ENCODE measurements at regions not wholly inside any gene's neighbourhood (a gene's known extent, or its start where the extent isn't known, plus 50 kb on each side); places are given as distances from the start of the nearest gene placed in this dataset.
A peak's percentile ranks its signal among the peaks of the same experiment; 100 is the strongest.

GRCh38 chr11:15575409-15575808 is 460.7 kb downstream of the INSC start:
- H3K4me1 ChIP-seq, result peaks cover 0 to 47% (median 6%) of the 10 kb centered on the region in 10 experiments; a peak in 9 of 20 replicates
- H3K9ac ChIP-seq, result no peak overlapping the region
- no peak overlapping the region for H3K4me3 ChIP-seq
- TF ChIP-seq Cebpa-rat (IDR thresholded peaks at IDR 0.05), result no peak
- no peaks in the 10 kb centered on the region for H3K36me3 ChIP-seq
- no peaks in the 10 kb centered on the region for H3K9me3 ChIP-seq (replicated peaks in 1 of 11)
- no peak overlapping the region for H3K27ac ChIP-seq
- H3K4me2 ChIP-seq, result no peak overlapping the region
- no peaks in the 10 kb centered on the region for H3K27me3 ChIP-seq
- H4K20me1 ChIP-seq, result no peaks in the 10 kb centered on the region

GRCh38 chr11:15576769-15577168 is 462.0 kb downstream of the INSC start:
- Histone ChIP-seq H3K27ac (peak overlapping the region in 4 of 11 experiments; percentile 4 to 60 (median 31); a peak in 5 of 22 replicates), H3K36me3 (no peaks in the 10 kb centered on the region), H3K9ac (no peak overlapping the region), H3K4me3 (no peak overlapping the region), H3K4me2 (peak overlapping the region in 4 of 11 experiments; percentile 22 to 53 (median 36); a peak in 7 of 22 replicates), H3K27me3 (no peaks in the 10 kb centered on the region), H4K20me1 (no peaks in the 10 kb centered on the region), H3K9me3 (replicated peaks in 1 of 11) (no peaks in the 10 kb centered on the region), H3K4me1 (peaks cover 0 to 49% (median 6%) of the 10 kb centered on the region in 10 experiments; a peak in 9 of 20 replicates)
- no peak for TF ChIP-seq Cebpa-rat (IDR thresholded peaks at IDR 0.05)

- H3K36me3 ChIP-seq, result no peaks in the 10 kb centered on the region
- H3K9ac ChIP-seq, result no peak overlapping the region
- H3K4me3 ChIP-seq, result no peak overlapping the region
- peak overlapping the region in 2 of 11 experiments; percentile 60 to 61; a peak in 4 of 22 replicates for H3K27ac ChIP-seq
- no peak for TF ChIP-seq Cebpa-rat (IDR thresholded peaks at IDR 0.05)
- peak overlapping the region in 5 of 11 experiments; percentile 20 to 53 (median 31); a peak in 7 of 22 replicates for H3K4me2 ChIP-seq
- no peaks in the 10 kb centered on the region for H4K20me1 ChIP-seq
- no peaks in the 10 kb centered on the region for H3K27me3 ChIP-seq
- peaks cover 0 to 49% (median 6%) of the 10 kb centered on the region in 10 experiments; a peak in 9 of 20 replicates for H3K4me1 ChIP-seq
- no peaks in the 10 kb centered on the region for H3K9me3 ChIP-seq (replicated peaks in 1 of 11)
Observed at GRCh38 chr11:15577519-15577918, 462.8 kb downstream of the INSC start.

DNA sequence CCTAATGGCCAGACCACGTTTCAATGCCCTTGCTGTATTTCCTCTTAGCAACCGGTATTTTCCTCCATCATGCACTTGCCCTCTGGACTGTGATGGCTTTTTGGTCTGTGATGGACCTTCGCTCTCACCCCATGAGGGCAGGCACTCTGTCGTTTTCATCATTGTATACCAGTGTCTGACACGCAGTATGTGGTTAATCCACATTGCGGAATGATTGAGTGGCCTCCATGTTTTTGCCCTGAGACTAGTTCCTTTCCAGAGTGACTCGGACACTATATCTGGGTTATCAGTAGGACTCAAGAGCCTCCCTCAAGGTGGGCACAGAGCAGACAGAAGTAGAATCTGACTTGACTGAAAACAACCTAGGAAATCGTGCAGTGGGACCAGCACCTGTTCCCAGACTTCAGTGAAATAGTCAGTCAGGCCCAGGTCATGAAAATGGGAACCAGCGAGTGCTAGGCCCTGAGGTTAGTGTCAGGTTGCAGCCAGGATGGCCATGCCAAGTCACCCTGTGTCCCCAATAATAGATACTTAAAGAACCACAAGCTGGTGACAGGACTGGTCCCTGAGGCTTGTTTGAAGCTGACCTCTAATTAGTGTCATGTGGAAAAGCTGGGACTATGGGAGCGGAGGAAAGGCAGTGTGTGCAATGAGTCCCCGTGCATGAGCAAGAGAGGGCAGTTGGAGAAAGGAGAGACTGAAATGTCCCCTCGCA is 464.7 kb downstream of the INSC start:
- Histone ChIP-seq H3K4me2 (peak overlapping the region in 4 of 11 experiments; percentile 35 to 55 (median 49); a peak in 5 of 22 replicates), H3K9ac (no peak overlapping the region), H3K36me3 (no peaks in the 10 kb centered on the region), H3K27ac (peak overlapping the region in 2 of 11 experiments; percentile 48 to 61; a peak in 4 of 22 replicates), H3K4me3 (no peak overlapping the region), H3K27me3 (no peaks in the 10 kb centered on the region), H3K9me3 (replicated peaks in 1 of 11) (no peaks in the 10 kb centered on the region), H3K4me1 (peaks cover 0 to 49% (median 6%) of the 10 kb centered on the region in 10 experiments; a peak in 9 of 20 replicates), H4K20me1 (no peaks in the 10 kb centered on the region)
- TF ChIP-seq Cebpa-rat (IDR thresholded peaks at IDR 0.05), result no peak

- Histone ChIP-seq H3K27me3 (no peaks in the 10 kb centered on the region), H3K4me3 (no peak overlapping the region), H3K4me2 (peak overlapping the region in 4 of 11 experiments; percentile 35 to 55 (median 48); a peak in 5 of 22 replicates), H3K9me3 (replicated peaks in 1 of 11) (no peaks in the 10 kb centered on the region), H3K9ac (no peak overlapping the region), H3K36me3 (no peaks in the 10 kb centered on the region), H4K20me1 (no peaks in the 10 kb centered on the region), H3K4me1 (peaks cover 0 to 49% (median 6%) of the 10 kb centered on the region in 10 experiments; a peak in 9 of 20 replicates), H3K27ac (peak overlapping the region in 2 of 11 experiments; percentile 48 to 61; a peak in 4 of 22 replicates)
- TF ChIP-seq Cebpa-rat (IDR thresholded peaks at IDR 0.05), result no peak
Observed at GRCh38 chr11:15580056-15580774, 465.5 kb downstream of the INSC start.

GRCh38 chr11:15580775-15581095 is 466.0 kb downstream of the INSC start:
- TF ChIP-seq Cebpa-rat (IDR thresholded peaks at IDR 0.05), result no peak

GRCh38 chr11:15584158-15584557 is 469.4 kb downstream of the INSC start:
- Histone ChIP-seq H3K4me1 (peaks cover 0 to 15% (median 0%) of the 10 kb centered on the region in 10 experiments; a peak in 8 of 20 replicates), H3K4me2 (no peak overlapping the region), H3K27ac (no peak overlapping the region), H3K36me3 (no peaks in the 10 kb centered on the region), H3K4me3 (no peak overlapping the region), H4K20me1 (no peaks in the 10 kb centered on the region), H3K27me3 (no peaks in the 10 kb centered on the region), H3K9ac (no peak overlapping the region), H3K9me3 (replicated peaks in 1 of 11) (no peaks in the 10 kb centered on the region)
- TF ChIP-seq Cebpa-rat (IDR thresholded peaks at IDR 0.05), result no peak

More at GRCh38 chr11:15580775-15581095, 466.0 kb downstream of the INSC start:
- no peaks in the 10 kb centered on the region for H4K20me1 ChIP-seq
- no peak overlapping the region for H3K4me3 ChIP-seq
- no peak overlapping the region for H3K9ac ChIP-seq
- no peaks in the 10 kb centered on the region for H3K27me3 ChIP-seq
- 0 out of 22 replicates have a peak overlapping the region, but pooled peaks of 1 of the 11 experiments have one; percentile 48 for H3K27ac ChIP-seq
- no peaks in the 10 kb centered on the region for H3K9me3 ChIP-seq (replicated peaks in 1 of 11)
- H3K4me1 ChIP-seq, result peaks cover 0 to 49% (median 6%) of the 10 kb centered on the region in 10 experiments; a peak in 9 of 20 replicates
- H3K36me3 ChIP-seq, result no peaks in the 10 kb centered on the region
- no peak overlapping the region; a peak in 1 of 22 replicates for H3K4me2 ChIP-seq

DNA sequence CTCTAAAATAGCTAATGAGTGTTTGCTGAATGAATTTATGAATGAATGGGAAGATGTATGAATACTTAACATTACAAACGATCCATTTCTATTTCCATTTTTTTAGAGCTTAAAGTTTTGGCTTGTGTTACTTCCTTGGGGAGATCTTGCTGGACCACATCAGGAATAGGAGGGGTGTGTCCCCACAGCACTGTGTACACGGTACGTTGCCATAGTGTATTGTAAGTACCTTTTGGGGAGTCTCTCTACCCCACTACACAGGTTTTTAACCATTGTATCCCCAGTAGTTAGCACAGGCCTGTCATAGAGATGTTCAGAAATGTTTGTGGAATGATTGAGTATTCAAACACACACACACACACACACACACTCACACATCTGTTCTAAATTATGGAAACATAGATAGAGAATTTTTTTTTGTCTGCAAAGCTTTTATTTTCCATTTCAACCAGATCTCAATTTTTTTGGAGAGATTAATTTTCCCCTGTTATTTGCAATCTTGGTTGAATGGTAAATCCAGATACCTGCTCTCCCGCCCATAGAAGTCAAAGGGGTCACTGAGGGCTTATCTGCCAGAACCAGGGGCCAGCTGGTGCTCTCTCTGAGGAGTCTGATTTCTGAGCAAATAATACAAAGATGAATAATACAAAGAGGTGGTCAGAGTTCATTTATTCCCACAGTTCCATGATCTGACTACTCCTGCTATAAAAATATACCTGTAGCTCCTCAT is 471.0 kb downstream of the INSC start:
- no peak overlapping the region for H3K9ac ChIP-seq
- no peaks in the 10 kb centered on the region for H3K27me3 ChIP-seq
- no peak overlapping the region for H3K4me2 ChIP-seq
- no peaks in the 10 kb centered on the region for H3K4me1 ChIP-seq
- H3K9me3 ChIP-seq (replicated peaks in 1 of 11), result no peaks in the 10 kb centered on the region
- no peak for TF ChIP-seq Cebpa-rat (IDR thresholded peaks at IDR 0.05)
- H3K27ac ChIP-seq, result no peak overlapping the region
- no peaks in the 10 kb centered on the region for H4K20me1 ChIP-seq
- no peak overlapping the region for H3K4me3 ChIP-seq
- no peaks in the 10 kb centered on the region for H3K36me3 ChIP-seq

Data from BLaER1 treated with 17β-estradiol and CSF1 and Interleukin-3, amounts not matched to agents 10 nM and 100 nM (cell line).